GM19372 (cell line): ENCODE measurements at regions not wholly inside any gene's neighbourhood (a gene's known extent, or its start where the extent isn't known, plus 50 kb on each side); places are given as distances from the start of the nearest gene placed in this dataset.

Experiments used
- ATAC-seq: cut with Tn5 transposase; IDR thresholded peaks from one replicate; pipeline ENCODE4 v1.9.1; 2021; ENCODE audit warnings: mild to moderate bottlenecking, low read depth, moderate library complexity; ENCODE audit not compliant: unreplicated experiment

- ATAC-seq: no peak
Measured at GRCh38 chr7:125678771-125679170, 749.1 kb upstream of the POT1 start.

- no peak for ATAC-seq
Measured at GRCh38 chr7:125675640-125676039, 746.0 kb upstream of the POT1 start.

- ATAC-seq: no peak
Measured at GRCh38 chr7:125675169-125675568, 745.5 kb upstream of the POT1 start.

- no peak for ATAC-seq
Measured at GRCh38 chr7:125670926-125671572, 741.4 kb upstream of the POT1 start.

- ATAC-seq: no peak
Measured at GRCh38 chr7:125668321-125668993, 738.8 kb upstream of the POT1 start.

GRCh38 chr7:125664625-125665024, 735.0 kb upstream of the POT1 start:
- no peak for ATAC-seq

GRCh38 chr7:125663961-125664360, 734.3 kb upstream of the POT1 start:
- no peak for ATAC-seq

GRCh38 chr7:125661677-125662076, 732.1 kb upstream of the POT1 start:
- no peak for ATAC-seq

- ATAC-seq: no peak
Measured at GRCh38 chr7:125661006-125661405, 731.4 kb upstream of the POT1 start.

GRCh38 chr7:125654076-125654475, 724.5 kb upstream of the POT1 start:
- no peak for ATAC-seq

- no peak for ATAC-seq
Measured at GRCh38 chr7:125651823-125652528, 722.4 kb upstream of the POT1 start.

GRCh38 chr7:125648543-125648942, 718.9 kb upstream of the POT1 start:
- ATAC-seq: no peak

GRCh38 chr7:125645770-125646169, 716.1 kb upstream of the POT1 start:
- ATAC-seq: no peak

GRCh38 chr7:125644109-125644508, 714.5 kb upstream of the POT1 start:
- ATAC-seq: no peak

- ATAC-seq: no peak
Measured at GRCh38 chr7:125643302-125643701, 713.7 kb upstream of the POT1 start.

GRCh38 chr7:125641884-125642283, 712.3 kb upstream of the POT1 start:
- no peak for ATAC-seq

GRCh38 chr7:125636320-125636962, 706.8 kb upstream of the POT1 start:
- no peak for ATAC-seq

- no peak for ATAC-seq
Measured at GRCh38 chr7:125618516-125618915, 688.9 kb upstream of the POT1 start.

- no peak for ATAC-seq
Measured at GRCh38 chr7:125611582-125611981, 682.0 kb upstream of the POT1 start.

GRCh38 chr7:125606671-125607070, 677.0 kb upstream of the POT1 start:
- no peak for ATAC-seq

- no peak for ATAC-seq
Measured at GRCh38 chr7:125605241-125605640, 675.6 kb upstream of the POT1 start.
